ENCODE measurements at regions not wholly inside any gene's neighbourhood (a gene's known extent, or its start where the extent isn't known, plus 50 kb on each side); places are given as distances from the start of the nearest gene placed in this dataset.

DNA sequence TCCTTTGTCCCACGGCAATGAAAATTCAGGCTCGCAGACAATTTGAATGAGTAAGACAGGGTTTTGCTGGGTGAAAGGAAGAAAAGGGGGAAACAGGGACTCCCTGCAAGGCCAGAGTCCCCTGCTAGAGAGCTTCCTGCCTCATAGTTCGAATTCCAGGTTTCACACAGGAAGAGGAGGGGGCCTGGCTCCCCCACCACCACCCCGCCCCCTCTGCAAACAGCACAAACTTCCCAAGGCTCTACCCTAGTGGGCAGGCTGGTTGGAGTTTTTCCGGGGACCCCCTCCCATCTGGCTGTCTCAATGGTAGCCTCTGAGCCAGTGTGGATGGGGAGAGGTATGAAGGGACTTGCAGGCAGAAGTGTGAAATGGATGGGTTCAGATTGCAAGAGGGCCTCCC is 57.4 kb upstream of the NEBL start:
- no peak for DNase-seq (ENCODE audit: low spot score)
- intact Hi-C loops (cut with DNase I), result no loop called here

DNA sequence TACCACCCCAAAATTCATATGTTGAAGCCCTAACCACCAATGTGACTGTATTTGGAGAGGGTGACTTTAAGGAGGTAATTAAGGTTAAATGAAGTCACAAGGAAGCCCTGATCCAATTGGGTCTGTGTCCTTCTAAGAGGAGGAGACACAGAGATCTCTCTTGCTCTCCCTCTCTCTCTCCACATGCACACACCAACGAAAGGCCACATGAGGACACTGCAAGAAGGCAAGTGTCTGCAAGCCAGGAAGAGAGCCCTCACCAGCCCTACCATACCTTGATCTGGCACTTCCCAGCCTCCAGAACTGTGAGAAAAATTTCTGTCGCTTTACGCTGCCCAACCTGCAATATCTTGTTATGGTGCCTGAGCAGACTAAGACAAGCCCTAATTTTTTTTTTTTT is 56.0 kb upstream of the NEBL start:
- intact Hi-C loops (cut with DNase I), result no loop called here

GRCh38 chr10:20949967-20950366 is 52.9 kb upstream of the NEBL start:
- DNase-seq (ENCODE audit: low spot score), result no peak
- intact Hi-C loops (cut with DNase I), result no loop called here

More for the DNA sequence above, 56.0 kb upstream of the NEBL start:
- DNase-seq (ENCODE audit: low spot score), result no peak

GRCh38 chr10:20948686-20949327 is 51.7 kb upstream of the NEBL start:
- intact Hi-C loops (cut with DNase I), result no loop called here

More at GRCh38 chr10:20948686-20949327, 51.7 kb upstream of the NEBL start:
- no peak for DNase-seq (ENCODE audit: low spot score)
